ENCODE measurements at regions not wholly inside any gene's neighbourhood (a gene's known extent, or its start where the extent isn't known, plus 50 kb on each side); places are given as distances from the start of the nearest gene placed in this dataset.

DNA sequence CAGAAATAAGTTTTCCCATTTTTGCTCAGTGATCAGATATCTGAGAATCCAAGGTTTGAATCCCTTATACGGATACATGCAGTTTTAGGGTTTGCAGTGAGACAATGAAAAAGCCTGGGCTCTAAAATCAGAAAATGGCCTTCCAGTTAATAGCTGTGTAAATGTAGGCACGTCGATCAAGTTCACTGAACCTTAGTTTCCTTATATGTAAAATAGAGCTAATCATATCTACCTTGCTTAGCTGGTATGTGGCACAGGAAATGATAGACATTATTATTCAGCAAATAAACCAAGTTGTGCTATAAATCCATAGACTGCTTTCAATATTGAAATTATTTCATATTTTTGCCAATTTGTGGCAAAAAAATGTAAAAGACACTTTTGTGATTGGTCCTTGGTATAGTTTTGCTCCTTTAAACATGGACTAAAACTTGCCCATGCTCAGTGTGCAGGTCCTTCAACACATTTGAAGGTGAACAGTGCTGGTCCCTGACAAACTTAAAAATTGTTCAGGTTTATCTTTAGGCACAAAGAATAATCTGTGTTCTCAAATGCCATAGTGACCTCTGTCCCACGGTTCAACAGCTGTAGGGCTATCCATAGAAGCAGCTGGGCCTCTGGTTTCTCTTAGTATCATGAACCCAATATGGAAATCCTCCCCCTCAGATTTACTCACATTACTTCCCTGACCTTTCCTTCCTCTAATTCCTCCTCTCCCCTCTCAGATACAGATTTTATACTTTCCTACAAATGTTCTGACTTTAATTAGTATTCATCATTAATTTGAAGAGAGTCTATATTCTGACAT lies 51.0 kb downstream of the CCDC54 start:
- no peak for DNase-seq

DNA sequence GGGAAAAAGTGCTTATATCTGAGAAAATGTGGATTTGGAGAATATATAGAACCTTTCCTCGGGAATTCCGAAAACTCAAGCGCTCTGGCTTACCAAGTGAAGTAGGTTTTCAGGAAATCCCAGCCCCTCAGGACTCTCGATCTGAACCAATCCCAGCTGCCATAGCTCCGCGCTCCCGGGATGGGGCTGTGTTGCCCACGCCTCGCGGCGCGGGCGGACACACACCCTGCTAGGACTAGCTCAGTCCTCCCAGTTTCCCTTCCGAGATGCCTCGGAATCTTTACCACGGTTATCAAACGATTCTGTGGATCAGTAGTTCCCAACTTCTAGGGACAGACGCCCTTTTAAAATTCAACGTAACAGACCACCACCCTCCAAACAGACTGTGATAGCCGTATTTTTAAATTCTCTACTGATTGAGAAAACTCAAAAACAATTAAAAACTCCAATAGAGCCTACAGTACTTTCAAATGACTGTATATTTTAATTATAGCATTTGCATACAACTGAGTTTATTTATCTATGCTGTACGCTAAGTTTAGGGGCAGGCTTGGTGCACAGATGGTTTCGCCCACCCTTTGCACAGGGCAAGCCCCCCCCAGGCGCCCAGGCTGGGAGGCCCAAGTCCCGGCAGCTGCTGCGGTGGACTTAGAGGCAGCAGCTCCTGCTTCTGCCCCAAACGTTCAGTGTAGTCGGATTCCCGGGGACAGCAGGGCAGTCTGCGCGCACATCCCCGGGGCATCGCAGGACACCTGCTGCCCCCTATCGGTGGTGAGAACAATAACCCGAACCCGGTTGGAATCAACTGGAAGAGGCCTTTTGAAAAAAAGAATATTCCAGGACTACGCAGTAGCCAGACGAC lies 52.3 kb downstream of the CCDC54 start:
- peak; percentile 77 to 89 (median 87) for DNase-seq

DNA sequence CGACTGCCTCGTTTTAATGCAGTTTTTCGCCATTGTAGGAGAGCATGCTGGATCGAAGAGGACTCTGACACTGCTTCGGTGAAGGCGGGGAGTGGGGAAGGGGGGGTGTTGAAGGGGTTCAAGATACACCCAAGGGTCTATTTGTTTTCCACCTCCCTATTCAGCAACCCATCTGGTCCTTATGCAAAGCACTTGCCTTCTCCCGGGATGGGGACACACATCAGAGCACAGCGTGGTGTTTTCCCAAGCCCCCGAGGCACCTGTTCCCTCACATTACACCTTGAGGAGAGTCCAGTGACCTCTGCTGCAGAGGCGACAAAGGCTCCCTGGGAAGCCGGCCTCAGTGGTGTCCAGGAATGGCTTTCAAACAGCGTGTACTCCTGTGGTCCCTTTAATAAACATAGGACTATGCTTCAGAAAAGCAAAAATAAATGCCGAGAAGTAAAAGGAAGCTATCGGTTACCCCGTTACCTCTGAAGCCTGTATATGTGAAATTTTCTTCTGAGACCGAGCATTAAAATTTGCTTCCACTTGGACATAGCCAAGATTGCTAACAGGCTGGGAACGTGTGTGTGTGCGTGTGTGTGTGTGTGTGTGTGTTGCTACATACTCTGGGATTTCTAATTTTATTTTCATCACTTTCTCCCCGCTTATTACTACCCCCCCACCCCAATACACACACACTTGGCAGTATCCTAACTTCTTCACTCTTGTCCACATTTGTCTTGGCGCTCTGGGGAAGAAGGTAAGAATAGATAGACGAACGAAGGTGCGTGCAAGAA lies 53.2 kb downstream of the CCDC54 start:
- DNase-seq: peak; percentile 7 to 27 (median 17)

DNA sequence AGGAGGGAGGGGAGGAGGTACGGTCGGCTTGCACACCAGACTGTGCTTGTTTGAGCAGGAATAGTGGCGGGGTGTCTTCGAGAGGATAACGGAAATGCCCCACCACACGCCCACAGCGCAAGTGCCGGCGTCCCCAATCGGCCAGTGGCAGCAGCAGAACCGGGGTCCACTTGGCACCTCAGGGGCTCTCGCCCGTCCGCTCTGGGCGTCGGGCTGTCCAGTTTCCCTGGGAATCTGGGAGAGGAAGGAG lies 53.7 kb downstream of the CCDC54 start:
- DNase-seq: peak in 2 of 3 donors; percentile 7 to 28

DNA sequence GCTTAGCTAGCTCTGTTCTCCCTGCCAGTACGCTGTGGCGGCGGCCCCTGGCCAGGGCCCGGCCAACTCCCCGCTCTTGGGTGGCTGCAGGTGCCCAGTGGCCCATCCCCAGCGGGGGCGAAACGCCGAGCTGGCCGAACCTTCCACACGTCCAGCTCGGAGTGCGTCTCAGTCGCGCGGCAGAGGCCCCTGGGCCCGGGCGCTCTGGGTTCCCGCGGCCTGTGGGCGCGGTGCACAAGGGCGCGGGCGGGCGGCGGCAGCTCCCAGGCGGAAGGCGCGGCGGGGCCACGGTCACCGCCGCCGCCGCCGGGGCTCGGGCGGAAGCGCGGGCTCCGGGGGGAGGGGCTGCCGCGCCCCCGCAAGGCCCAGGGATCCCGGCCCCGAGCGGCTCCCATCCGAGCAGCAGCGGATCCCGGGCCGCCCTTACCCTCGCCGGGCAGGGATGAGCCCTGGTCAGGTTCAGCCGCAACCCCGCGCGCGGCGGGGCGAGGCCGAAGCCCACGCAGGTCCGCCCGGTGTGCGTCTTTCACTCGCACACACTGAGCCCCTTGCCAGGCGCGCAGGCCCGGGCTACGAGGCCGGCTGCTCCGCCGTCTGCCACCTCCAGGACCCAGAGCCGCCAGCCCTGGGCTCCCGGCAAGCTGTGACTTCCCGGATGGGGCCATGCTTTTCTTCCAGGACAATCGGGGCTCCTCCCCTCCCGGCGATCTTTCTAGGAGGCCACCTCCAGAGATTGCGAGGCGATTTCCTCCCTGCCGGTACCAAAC lies 54.2 kb downstream of the CCDC54 start:
- peak; percentile 49 to 79 (median 68) for DNase-seq

DNA sequence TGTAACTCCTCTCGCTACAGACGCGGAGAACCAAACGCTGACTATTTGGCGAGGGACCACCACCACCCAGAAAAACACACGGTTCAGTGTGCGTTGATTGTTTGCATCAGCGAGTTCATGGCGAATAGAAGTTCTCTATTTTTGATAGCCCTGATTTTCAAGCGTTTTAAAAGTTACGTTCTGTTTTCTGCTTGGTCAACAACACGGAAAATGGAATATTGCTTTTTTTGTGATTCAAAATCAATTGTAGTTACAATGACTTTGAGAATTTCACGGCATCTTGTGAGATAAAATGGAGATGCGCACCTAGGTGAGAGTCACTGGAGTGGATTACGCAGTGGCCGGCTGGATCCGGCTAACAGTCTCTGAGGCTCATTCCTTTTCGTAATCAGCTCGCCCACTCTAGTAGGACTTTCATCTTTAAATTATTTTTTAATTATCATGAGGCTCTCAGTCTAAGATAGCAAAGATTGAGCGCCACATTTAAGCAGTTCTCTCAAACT lies 54.8 kb downstream of the CCDC54 start:
- DNase-seq: peak in 2 of 3 donors; percentile 11 to 14

DNA sequence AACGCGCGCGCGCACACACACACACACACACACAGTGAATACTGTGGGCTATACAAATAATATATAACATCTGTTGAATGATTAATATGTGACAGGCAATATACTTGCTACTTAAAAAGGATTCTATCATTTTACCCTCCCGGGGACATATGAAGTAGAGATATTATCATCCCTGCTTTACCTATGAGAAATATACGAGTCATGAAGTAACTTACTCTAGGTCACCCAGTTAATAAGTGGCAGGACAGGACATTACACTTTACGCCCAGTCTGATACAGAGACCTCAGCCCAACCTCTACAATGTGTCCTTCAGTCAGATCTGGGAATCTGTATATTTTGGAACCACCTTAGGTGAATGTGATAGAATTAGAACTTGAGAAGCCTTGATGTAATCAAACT lies 55.4 kb downstream of the CCDC54 start:
- DNase-seq: no peak

DNA sequence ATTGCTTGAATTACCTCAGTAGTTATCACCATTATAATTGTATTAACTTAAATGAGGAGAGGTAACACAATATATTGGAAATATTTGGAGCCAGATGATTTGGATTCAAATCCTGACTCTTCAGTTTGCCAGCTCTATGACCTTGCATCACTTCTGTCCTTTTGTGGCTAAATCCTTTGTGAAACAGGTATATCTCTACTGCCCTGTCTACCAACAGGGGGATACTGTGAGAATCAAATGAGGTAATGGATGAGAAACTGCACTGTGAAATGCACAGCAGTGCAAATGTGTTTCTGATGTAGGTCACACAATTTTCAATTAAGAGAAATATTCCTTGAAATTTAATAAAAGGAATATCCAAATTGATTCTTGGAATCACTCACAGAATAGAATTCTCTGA lies 58.8 kb downstream of the CCDC54 start:
- DNase-seq: no peak

DNA sequence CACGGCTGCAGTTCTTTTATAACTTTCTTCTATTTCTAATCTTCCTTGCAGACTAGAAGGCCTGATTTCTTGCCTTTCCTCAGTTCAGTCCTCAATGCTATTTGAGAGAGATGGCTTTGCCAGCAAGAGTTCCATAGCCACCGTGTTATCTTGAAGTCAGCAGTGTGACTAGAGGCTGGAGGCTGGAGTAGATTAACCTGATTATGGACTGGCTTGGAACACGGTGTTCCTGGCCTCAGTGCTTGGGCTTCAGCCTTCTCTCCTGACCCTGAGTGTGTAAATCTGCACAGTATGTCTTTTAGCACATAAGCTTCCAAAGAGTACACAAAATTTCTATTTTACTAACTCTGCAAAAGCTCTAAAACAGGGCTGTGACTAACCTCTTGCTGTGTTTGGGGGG lies 61.4 kb downstream of the CCDC54 start:
- no peak for DNase-seq

DNA sequence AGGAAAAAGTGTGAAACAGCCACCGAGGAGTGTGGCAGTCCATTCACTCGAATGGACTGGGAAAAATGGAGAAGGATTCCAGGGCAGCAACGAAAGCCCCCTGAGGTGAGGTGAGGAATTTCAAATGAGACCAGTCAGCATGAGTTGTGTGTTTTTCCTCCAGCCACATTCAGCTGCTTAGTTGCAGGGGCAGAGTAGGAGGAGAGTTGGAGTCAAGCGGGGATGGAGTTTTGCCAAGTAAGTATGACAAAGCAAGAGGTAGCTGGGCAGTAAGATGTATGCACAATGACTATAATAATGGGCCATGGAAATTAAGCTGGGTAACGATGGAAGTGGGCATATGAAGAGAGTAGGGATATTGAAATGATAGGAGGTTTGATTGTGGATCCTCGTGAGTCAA lies 64.4 kb downstream of the CCDC54 start:
- no peak for DNase-seq

DNA sequence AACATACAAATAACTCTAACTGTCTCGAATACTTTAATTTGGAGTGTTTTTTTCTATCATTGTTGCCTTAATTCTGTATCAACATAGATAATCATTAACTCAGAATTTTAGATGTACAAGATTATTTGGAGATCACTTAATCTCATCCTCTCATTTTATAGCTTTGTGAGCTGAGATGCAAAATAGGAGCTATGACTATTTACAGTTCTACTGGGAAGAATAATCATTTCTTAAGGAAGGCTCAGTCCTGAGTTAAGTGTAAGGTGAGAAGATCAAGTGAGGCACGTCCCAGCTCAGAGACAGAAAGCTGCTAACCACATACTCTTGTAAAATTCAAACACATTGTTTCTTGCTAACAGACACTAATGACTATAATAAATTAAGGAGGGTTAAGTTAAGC lies 66.2 kb downstream of the CCDC54 start:
- DNase-seq: no peak

DNA sequence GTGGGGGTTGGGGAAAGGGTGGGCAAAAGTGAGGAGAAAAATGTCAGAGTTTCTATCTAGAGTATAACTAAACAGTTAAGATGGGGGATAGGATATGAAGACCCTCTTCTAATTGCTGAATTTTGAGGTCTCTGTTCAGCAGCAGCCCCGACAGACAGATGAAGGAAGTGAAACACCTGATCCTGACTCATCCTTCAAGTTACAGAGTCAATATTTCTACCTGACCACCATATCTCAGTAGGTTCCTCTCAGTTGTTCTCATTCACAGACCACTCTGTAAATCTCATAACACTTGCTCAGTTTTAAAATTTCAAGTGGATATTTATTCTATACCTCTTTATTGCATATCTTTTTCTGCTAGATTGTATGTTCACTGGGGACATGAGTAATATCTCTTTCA lies 69.5 kb downstream of the CCDC54 start:
- DNase-seq: no peak

DNA sequence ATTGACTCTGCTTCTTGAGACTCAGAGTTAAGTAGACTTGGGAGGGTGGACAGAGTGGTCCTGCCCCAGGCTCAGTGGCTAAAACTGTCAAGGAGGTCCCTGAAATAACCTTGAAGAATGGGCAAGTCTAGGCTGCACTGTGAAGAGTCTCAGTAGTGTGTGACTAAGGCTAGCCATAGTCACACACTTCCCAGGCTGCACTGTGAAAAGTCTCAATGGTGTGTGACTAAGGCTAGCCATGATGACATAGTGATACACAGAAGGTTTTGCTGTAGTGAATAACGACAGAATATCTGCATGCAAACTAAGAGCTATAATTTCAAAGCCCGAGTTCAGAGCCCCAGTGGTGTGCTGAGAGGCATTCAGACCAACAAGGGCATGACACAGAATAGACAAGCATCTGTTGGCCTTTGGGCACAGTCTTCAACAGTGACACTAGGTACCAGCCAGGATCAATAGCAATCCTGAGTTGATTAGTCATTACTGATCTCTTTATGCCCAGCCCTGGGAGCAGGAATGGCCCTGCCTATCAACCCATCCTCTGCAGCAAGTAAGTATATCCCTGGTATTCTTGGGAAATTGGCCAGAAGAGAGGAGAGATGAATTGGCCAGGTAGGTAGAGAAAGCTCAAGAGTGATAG lies 72.4 kb upstream of the BBX start:
- peak in 1 of 3 donors; percentile 12 for DNase-seq

DNA sequence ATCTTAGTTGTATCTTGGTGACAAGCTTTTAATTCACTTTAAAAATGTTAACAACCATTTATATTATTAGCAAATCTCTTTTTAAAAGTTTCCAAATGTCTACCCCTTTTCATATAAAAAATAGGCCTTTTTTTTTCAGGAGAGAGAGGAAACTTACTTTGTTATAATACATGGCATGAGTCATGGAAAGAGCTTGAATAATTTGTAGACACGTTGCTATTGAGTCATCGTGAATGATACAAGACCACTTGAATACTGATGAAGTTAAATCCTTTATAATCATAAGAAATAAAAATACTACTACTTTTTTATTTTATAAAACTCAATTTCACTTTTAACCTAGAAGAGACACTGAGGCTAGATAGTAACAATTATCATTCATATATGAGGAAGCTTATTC lies 70.3 kb upstream of the BBX start:
- DNase-seq: no peak

DNA sequence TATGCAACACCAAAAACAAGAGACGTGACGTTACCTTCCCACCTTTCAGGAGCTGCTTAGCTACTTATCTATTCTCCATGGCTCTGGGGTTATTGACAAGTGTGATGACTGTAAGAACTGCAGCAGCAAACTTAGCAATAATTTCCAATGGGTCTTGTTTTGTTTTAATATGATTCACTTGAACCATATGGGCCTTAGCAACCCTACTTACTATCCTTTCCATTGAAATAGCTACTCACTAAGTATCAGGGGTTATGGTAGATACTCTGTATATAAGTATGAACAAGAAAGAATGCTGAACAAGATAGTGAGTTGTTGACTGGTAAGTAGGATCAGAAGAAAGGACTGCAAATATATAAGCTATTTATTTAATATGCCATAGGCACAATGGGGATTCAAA lies 69.3 kb upstream of the BBX start:
- no peak for DNase-seq

DNA sequence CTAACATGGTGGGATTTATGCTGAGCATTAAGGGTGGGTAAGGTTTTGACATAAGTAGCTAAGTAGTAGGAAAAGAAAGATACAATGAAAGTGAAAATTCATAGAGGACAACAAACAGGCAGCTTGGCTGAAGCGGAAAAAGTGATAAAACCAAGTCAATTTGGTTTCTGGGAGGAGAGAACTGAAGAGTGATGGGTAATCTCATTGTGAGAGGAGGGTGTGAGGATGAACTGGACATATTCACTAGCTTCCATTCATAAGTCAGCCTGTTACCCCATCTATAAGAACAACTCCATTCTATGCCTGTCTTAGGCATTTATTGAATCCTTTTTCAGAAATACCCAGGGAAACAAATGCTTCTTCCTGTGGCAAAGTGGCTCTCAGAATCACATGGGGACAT lies 67.1 kb upstream of the BBX start:
- no peak for DNase-seq

DNA sequence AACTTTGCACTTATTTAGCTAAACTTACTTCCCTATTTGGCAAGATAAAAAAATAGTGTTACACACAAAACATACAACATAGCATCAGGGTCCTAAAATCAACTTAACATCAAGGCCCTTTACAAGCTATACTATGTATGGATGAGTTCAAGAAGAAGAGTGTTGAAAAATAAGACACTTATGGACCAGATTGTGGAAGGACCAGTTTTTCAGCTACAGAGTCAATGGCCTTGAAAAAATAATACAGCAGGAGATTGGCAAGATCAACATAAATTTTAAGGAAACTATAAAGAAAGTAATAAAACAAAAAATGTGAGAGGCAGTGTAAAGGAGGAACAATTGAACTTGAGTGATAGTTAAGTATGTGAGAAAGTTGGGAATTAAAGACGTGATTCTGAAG lies 66.3 kb upstream of the BBX start:
- no peak for DNase-seq

DNA sequence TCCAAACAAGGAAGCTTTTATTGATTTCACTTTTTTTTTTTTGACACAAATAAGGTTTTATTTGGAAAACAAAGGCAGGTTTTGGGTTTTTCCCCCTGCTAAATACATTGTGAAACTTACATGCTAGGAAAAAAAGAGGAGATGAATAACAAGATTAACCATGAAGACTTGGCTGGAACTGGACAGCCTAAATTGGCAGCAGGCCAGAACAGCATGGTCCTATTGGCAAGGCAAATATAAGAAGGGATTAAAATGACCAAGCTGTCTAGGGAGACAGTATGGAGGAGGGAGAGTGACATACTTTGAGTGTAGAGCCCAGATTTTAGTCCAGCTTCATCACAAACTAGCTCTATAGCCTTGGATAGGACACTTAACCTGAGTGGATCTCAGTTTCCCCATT lies 63.9 kb upstream of the BBX start:
- no peak for DNase-seq

DNA sequence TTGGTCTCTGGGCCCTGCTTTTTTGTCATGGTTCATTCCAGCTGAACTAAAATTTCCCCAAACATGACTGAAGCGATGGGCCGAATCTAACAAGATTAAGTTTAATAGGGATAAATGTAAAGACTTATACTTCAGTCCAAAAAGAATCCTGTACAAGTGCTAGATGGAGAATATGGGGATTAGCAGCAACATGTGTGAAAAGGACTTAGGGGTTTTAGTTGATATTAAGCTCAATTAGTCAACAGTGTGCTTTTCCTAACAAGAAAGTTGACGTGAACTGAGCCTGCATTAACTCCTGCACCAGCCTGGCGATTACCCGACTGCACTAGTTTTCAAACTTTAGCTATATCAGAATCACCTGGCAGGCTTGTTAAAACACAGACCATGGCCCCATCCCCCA lies 61.0 kb upstream of the BBX start:
- DNase-seq: no peak

DNA sequence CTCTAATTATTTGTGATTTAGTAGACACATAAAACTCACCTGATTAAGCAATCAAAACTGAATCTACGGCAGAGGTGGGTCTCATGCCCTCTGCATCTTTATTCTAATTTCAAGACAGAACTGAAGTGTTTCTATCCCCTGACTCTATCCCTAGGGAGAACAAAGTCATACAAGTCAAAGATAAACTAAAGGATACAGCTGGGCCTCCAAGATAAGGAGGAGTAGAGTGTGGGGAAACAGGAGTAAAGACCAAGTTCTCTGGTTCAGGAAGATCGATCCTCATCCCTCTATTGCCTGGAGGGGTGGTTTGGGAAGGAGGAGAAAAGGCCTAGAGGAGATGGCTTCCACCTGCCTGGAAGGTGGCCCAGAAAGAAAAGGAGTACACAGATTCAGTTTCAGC lies 58.7 kb upstream of the BBX start:
- DNase-seq: no peak

DNA sequence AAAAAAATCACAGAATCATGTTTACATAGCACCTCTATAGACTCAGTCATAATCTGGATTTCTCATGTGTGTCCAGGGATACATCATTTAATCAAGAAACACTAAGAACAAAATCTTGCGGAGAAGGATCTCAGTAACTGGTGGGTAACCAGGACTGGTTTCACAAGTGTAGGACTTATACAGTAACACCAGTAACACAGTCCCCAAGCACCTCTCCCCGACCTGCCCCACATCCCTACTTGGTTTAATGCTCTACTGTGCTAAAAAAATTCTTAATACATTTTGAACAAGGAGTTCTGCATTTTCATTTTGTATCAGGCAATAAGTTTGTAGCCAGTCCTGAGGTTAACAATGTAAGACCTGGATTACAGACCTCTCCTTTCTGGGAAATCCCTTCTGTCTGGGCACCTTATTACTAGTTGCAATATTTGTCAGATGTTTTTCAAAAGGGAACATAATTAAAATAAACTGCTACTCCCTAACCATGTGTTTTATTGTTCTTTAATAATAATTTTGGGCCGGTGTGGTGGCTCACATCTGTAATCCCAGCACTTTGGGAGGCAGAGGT lies 57.6 kb upstream of the BBX start:
- DNase-seq: no peak

DNA sequence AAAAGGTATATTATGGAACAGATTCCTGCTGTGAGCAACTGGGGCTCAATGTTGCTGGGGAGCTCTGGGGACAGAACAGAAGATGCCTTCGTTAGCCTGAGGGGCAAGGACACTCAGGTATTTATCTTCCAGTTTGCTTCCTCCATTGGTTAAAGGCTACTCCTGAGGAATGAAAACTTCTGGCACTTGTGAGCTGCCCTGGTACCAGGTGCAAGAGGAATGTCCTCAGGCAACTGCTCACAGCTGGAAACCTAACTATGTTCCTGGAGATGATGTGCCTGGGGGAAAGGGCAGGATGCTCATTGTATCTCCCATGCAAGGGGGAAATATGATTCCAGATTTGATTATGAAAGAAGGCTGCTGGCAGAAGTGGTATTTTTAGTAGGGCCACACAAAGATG lies 54.0 kb upstream of the BBX start:
- no peak for DNase-seq
